ENCODE measurements at regions not wholly inside any gene's neighbourhood (a gene's known extent, or its start where the extent isn't known, plus 50 kb on each side); places are given as distances from the start of the nearest gene placed in this dataset.

- Mint-ChIP-seq H3K27ac (no peak overlapping the region), H3K36me3 (ENCODE audit: low read depth) (no peaks in the 10 kb centered on the region), H3K4me3 (no peak overlapping the region), H3K27me3 (ENCODE audit: low read depth, poor library complexity) (peaks cover 17% of the 10 kb centered on the region), H3K9me3 (no peaks in the 10 kb centered on the region), H3K4me1 (no peaks in the 10 kb centered on the region)
- no peak for TF ChIP-seq CTCF (IDR thresholded peaks at IDR 0.05)
- DNase-seq = no peak
Observed at GRCh38 chr11:131063638-131064037, 147.4 kb upstream of the SNX19 start.

DNA sequence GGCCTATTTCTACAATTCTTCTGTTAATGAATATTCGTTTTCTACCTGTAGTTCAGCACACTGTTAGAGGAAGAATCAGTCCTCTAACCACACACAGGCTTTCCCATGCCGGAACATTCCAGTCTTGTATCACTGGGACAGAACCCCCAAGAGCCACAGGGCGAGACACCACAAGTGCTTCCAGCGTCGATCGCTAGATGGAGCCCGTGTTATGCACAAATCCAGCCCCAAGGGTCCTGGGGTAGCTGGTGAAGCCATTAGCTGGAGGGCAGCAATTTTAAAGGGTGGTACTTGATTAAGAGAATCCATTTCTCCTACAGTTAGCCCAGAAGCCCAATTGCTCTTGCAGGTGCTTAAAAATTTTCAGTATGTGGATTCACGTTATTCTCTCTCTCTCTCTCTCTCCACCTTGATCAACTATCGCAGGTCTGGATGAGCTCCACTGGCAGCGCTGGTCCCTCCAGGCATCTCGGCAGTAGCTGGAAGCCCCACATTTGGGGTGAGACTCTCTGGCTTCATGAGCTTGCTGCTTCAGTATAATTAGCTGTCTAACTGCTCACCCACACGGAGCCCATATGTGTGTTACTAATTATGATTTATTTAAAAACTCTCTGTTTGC lies 148.2 kb upstream of the SNX19 start:
- Mint-ChIP-seq H3K36me3 (ENCODE audit: low read depth) (no peaks in the 10 kb centered on the region), H3K9me3 (no peaks in the 10 kb centered on the region), H3K4me1 (no peaks in the 10 kb centered on the region), H3K27ac (no peak overlapping the region), H3K4me3 (no peak overlapping the region), H3K27me3 (ENCODE audit: low read depth, poor library complexity) (peaks cover 20% of the 10 kb centered on the region)
- peak; percentile 88 for TF ChIP-seq CTCF (IDR thresholded peaks at IDR 0.05)
- DNase-seq = peak; percentile 83

- DNase-seq = no peak
- Mint-ChIP-seq H3K4me1 (no peaks in the 10 kb centered on the region), H3K9me3 (no peaks in the 10 kb centered on the region), H3K4me3 (no peak overlapping the region), H3K27me3 (ENCODE audit: low read depth, poor library complexity) (peaks cover 23% of the 10 kb centered on the region), H3K36me3 (ENCODE audit: low read depth) (no peaks in the 10 kb centered on the region), H3K27ac (no peak overlapping the region)
- no peak for TF ChIP-seq CTCF (IDR thresholded peaks at IDR 0.05)
Observed at GRCh38 chr11:131065435-131066413, 149.4 kb upstream of the SNX19 start.

DNA sequence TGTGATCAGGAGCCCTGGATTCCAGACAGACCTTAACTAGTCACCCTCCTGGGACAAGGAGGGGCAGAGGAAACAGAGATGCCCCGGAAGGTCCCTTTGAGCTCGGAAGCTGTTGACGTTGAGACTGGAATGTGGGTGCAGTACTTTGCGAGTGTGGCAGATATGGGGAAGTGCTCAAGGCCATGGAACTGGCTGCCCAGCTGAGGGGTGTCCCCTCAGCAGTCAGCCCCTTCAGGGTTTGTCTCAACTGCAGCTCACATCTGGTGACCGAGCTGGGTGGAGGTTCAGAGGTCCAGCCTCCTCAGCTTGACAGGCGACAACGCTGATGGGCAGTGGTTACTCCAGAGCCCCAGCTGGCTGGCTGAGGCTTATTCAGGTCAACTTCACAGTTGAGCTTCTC lies 150.3 kb upstream of the SNX19 start:
- TF ChIP-seq CTCF (IDR thresholded peaks at IDR 0.05) = no peak
- Mint-ChIP-seq H3K9me3 (no peaks in the 10 kb centered on the region), H3K36me3 (ENCODE audit: low read depth) (no peaks in the 10 kb centered on the region), H3K27ac (no peak overlapping the region), H3K4me3 (no peak overlapping the region), H3K27me3 (ENCODE audit: low read depth, poor library complexity) (peaks cover 23% of the 10 kb centered on the region), H3K4me1 (no peaks in the 10 kb centered on the region)
- no peak for DNase-seq

GRCh38 chr11:131070365-131070764 lies 154.1 kb upstream of the SNX19 start:
- DNase-seq = no peak
- Mint-ChIP-seq H3K27me3 (ENCODE audit: low read depth, poor library complexity) (peaks cover 24% of the 10 kb centered on the region), H3K9me3 (no peaks in the 10 kb centered on the region), H3K4me3 (no peak overlapping the region), H3K36me3 (ENCODE audit: low read depth) (no peaks in the 10 kb centered on the region), H3K4me1 (no peaks in the 10 kb centered on the region), H3K27ac (no peak overlapping the region)
- no peak for TF ChIP-seq CTCF (IDR thresholded peaks at IDR 0.05)
